OCI-LY7 (cell line): ENCODE measurements at regions not wholly inside any gene's neighbourhood (a gene's known extent, or its start where the extent isn't known, plus 50 kb on each side); places are given as distances from the start of the nearest gene placed in this dataset.

Experiments used
- BruUV-seq: library from RNA; stranded (reverse); fragments of 400-500 nt; replicated peaks from 2 replicates; lab custom pipeline; 2021; lab: Mats Ljungman, UMichigan
- CTCF ChIA-PET: fragments of 300-600 bp; sonication (Branson Sonifier 250); formaldehyde crosslinking; loops from one replicate; lab custom pipeline; 2022; ENCODE audit warnings: antibody characterized with exemption; ENCODE audit not compliant: unreplicated experiment; lab: Charles Lee
- POLR2A ChIA-PET: fragments of 300-600 bp; sonication (Branson Sonifier 250); formaldehyde crosslinking; loops from one replicate; lab custom pipeline; 2022; ENCODE audit warnings: antibody characterized with exemption; lab: Charles Lee
- DNase-seq: peaks from one replicate; pipeline ENCODE4 v3.0.0-alpha.2; 2015; ENCODE audit warnings: low spot score
- H2AFZ ChIP-seq: fragments of 200-600 bp; sonication (generic), shearing (Covaris generic); 2 replicates; pipeline ENCODE4 v1.6.1; 2014; ENCODE audit warnings: mild to moderate bottlenecking, antibody characterized with exemption, low read length, moderate library complexity
- H3K27ac ChIP-seq: fragments of 200-600 bp; sonication (generic); 2 replicates; pipeline ENCODE4 v1.5.1; 2014; ENCODE audit warnings: mixed run types, low read depth, mild to moderate bottlenecking, moderate library complexity, low read length, inconsistent platforms; ENCODE audit not compliant: poor library complexity, severe bottlenecking
- H3K36me3 ChIP-seq: fragments of 200-600 bp; sonication (generic); 2 replicates; pipeline ENCODE4 v1.6.1; 2014; ENCODE audit warnings: mild to moderate bottlenecking, antibody characterized with exemption, low read length, moderate library complexity, mixed read lengths; ENCODE audit not compliant: insufficient read depth
- H3K4me1 ChIP-seq: fragments of 200-600 bp; sonication (generic); 2 replicates; pipeline ENCODE4 v1.5.1; 2014; ENCODE audit warnings: mild to moderate bottlenecking, low read length; ENCODE audit not compliant: insufficient read depth, poor library complexity, severe bottlenecking
- H3K4me2 ChIP-seq: fragments of 200-600 bp; sonication (generic); 2 replicates; pipeline ENCODE4 v1.6.1; 2014; ENCODE audit warnings: mild to moderate bottlenecking, low read length
- H3K4me3 ChIP-seq: fragments of 200-600 bp; sonication (generic); 2 replicates; pipeline ENCODE4 v1.5.1; 2014; ENCODE audit warnings: mild to moderate bottlenecking, low read depth, low read length; ENCODE audit not compliant: poor library complexity, severe bottlenecking
- H3K79me2 ChIP-seq: fragments of 200-600 bp; sonication (generic); 2 replicates; pipeline ENCODE4 v1.6.1; 2016; ENCODE audit warnings: low read depth, mild to moderate bottlenecking, low read length, moderate library complexity, mixed read lengths; ENCODE audit not compliant: insufficient read depth
- H3K9me2 ChIP-seq: fragments of 200-600 bp; sonication (generic); 2 replicates; pipeline ENCODE4 v1.6.1; 2016; ENCODE audit warnings: mild to moderate bottlenecking, low read length, mixed read lengths; ENCODE audit not compliant: insufficient read depth
- H3K9me3 ChIP-seq: fragments of 200-600 bp; sonication (generic); 2 replicates; pipeline ENCODE4 v1.6.1; 2014; ENCODE audit warnings: mild to moderate bottlenecking, mixed run types, low read length, mixed read lengths
- H4K20me1 ChIP-seq: fragments of 200-600 bp; sonication (generic); 2 replicates; pipeline ENCODE4 v1.6.1; 2014; ENCODE audit warnings: mild to moderate bottlenecking, antibody characterized with exemption, low read length, moderate library complexity, mixed read lengths; ENCODE audit not compliant: insufficient read depth
- CTCF ChIP-seq: fragments of 200-600 bp; sonication (generic); conservative IDR thresholded peaks from 2 replicates; pipeline ENCODE4 v1.5.1; 2014; ENCODE audit warnings: mild to moderate bottlenecking, antibody characterized with exemption, low read length, moderate library complexity, mixed read lengths
- EZH2phosphoT487 ChIP-seq: fragments of 200-600 bp; sonication (generic); IDR thresholded peaks from 2 replicates; pipeline ENCODE4 v1.6.1; 2018; ENCODE audit warnings: low read depth, borderline replicate concordance, mild to moderate bottlenecking, mixed run types, antibody characterized with exemption, low read length, moderate library complexity, mixed read lengths
- intact Hi-C: fragments of 100-400 bp; cut with micrococcal nuclease; formaldehyde crosslinking; loops from one replicate; pipeline ENCODE4 v1.10.0; 2022; ENCODE audit not compliant: unreplicated experiment

GRCh38 chr10:52999258-52999657 lies 226.7 kb upstream of the MBL2 start:
- Histone ChIP-seq H2AFZ (no peak overlapping the region), H4K20me1 (no peaks in the 10 kb centered on the region), H3K9me3 (no peaks in the 10 kb centered on the region), H3K4me1 (no peaks in the 10 kb centered on the region), H3K4me2 (no peak overlapping the region), H3K27ac (no peak overlapping the region), H3K79me2 (no peaks in the 10 kb centered on the region), H3K4me3 (no peak overlapping the region), H3K9me2 (no peaks in the 10 kb centered on the region), H3K36me3 (no peaks in the 10 kb centered on the region)
- CTCF ChIA-PET, result no interaction called here
- TF ChIP-seq CTCF (no peak), EZH2phosphoT487 (no peak)
- intact Hi-C loops, result no loop called here
- POLR2A ChIA-PET, result no interaction called here
- BruUV-seq, result no TSS peak
- no peak for DNase-seq

DNA sequence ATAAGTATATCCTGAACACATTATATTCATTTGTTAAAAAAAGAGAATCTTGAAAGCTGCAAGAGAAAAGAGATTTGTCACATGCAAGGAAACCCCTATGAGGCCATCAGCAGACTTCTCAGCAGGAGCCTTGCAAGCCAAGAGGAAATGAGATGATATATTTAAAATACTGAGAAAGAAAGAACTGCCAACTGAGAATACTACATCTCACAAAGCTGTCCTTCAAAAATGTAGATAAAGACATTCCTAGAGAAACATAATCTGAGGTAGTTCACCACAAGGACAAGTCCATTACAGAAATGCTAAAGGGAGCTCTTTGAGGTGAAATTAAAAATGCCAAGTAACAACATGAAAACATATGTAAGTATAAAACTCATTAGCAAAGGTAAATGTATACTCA lies 224.4 kb upstream of the MBL2 start:
- H3K9me3 ChIP-seq, result 0 out of 2 replicates have a peak, but pooled peaks cover 5% of the 10 kb centered on the region
- no TSS peak for BruUV-seq
- no peak overlapping the region for H3K27ac ChIP-seq
- H3K36me3 ChIP-seq, result no peaks in the 10 kb centered on the region
- H3K9me2 ChIP-seq, result no peaks in the 10 kb centered on the region
- intact Hi-C loops, result no loop called here
- no peaks in the 10 kb centered on the region for H4K20me1 ChIP-seq
- DNase-seq, result no peak
- H3K4me3 ChIP-seq, result no peak overlapping the region
- ChIA-PET CTCF (no interaction called here), POLR2A (interaction anchor here (0.6 kb wide), 1 partner anchor 136 kb away, joined by 3 read pairs; no protein-coding TSS in a partner anchor)
- TF ChIP-seq CTCF (no peak), EZH2phosphoT487 (no peak)
- H3K4me1 ChIP-seq, result no peaks in the 10 kb centered on the region
- H3K79me2 ChIP-seq, result no peaks in the 10 kb centered on the region
- no peak overlapping the region for H2AFZ ChIP-seq
- no peak overlapping the region for H3K4me2 ChIP-seq

- Histone ChIP-seq H3K4me2 (no peak overlapping the region), H3K9me2 (no peaks in the 10 kb centered on the region), H3K4me3 (no peak overlapping the region), H3K4me1 (no peaks in the 10 kb centered on the region), H3K79me2 (no peaks in the 10 kb centered on the region), H3K9me3 (0 out of 2 replicates have a peak, but pooled peaks cover 5% of the 10 kb centered on the region), H4K20me1 (no peaks in the 10 kb centered on the region), H3K27ac (no peak overlapping the region), H3K36me3 (no peaks in the 10 kb centered on the region), H2AFZ (no peak overlapping the region)
- DNase-seq, result no peak
- intact Hi-C loops, result no loop called here
- no TSS peak for BruUV-seq
- TF ChIP-seq EZH2phosphoT487 (no peak), CTCF (no peak)
- ChIA-PET CTCF (no interaction called here), POLR2A (no interaction called here)
Observed at GRCh38 chr10:52994370-52994769, 221.8 kb upstream of the MBL2 start.
